Astrocyte of the spinal cord (primary cell): ENCODE measurements at regions not wholly inside any gene's neighbourhood (a gene's known extent, or its start where the extent isn't known, plus 50 kb on each side); places are given as distances from the start of the nearest gene placed in this dataset.

Experiments used
- DNase-seq: peaks from one replicate; pipeline ENCODE4 v3.0.0; 2011; ENCODE audit warnings: low read depth, low spot score
- H3K4me3 ChIP-seq: 2 replicates; pipeline ENCODE4 v1.5.1; 2011; ENCODE audit warnings: low read depth, mild to moderate bottlenecking, low read length, moderate library complexity
- in situ Hi-C: cut with HindIII; loops from 2 replicates; pipeline ENCODE4 v1.10.0; 2017; ENCODE audit warnings: low sequenced_read_pairs
- TF ChIP-seq, protein P1 (sequence below): IDR thresholded peaks from 2 replicates; pipeline ENCODE4 v1.5.1; 2012; ENCODE audit warnings: low read depth, mild to moderate bottlenecking, low read length, inconsistent platforms

DNA sequence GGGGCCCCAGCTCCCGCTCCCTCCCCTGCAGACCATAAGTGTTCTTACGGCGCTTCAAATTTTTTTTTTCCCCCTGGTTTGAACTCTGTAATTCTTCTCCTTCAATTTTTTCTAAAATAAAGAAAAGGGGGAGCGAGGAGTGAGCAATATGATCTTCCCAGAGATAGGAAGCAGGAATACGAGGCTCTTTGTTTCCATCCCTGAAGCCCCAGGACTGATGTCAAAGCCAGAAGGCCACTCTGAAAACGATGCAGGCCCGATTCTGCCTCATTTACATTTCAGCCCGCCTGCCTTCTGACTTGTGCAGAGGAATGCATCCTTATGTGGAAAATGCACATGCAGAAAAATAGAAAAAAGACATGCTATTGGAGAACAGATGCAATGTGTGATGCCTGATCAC, 401.5 kb upstream of the MKI67 start:
- in situ Hi-C loops, result no loop called here
- DNase-seq, result no peak
- no peak overlapping the region for H3K4me3 ChIP-seq
- TF ChIP-seq, protein P1, sequence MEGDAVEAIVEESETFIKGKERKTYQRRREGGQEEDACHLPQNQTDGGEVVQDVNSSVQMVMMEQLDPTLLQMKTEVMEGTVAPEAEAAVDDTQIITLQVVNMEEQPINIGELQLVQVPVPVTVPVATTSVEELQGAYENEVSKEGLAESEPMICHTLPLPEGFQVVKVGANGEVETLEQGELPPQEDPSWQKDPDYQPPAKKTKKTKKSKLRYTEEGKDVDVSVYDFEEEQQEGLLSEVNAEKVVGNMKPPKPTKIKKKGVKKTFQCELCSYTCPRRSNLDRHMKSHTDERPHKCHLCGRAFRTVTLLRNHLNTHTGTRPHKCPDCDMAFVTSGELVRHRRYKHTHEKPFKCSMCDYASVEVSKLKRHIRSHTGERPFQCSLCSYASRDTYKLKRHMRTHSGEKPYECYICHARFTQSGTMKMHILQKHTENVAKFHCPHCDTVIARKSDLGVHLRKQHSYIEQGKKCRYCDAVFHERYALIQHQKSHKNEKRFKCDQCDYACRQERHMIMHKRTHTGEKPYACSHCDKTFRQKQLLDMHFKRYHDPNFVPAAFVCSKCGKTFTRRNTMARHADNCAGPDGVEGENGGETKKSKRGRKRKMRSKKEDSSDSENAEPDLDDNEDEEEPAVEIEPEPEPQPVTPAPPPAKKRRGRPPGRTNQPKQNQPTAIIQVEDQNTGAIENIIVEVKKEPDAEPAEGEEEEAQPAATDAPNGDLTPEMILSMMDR, result no peak

DNA sequence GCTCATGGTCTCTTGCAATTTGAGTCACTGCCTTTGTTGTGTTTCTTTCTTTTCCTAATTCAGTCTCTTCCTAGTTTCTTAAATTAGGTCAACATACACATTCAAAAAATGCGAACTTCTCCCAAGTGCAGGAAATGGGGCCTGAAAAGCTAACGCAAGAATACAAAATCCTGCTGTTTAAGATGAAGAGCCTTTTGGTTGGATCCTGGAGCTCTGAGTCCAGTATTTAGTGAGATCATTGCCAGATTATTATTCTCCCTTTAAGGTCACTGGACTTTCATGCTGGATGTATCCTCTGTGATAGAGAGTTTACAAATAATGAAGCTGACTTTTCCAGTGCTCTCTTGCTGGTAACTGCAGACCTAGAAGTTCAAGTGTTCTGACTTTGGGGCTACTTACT, 401.9 kb upstream of the MKI67 start:
- TF ChIP-seq, protein P1, result no peak
- no peak for DNase-seq
- in situ Hi-C loops, result no loop called here
- no peak overlapping the region for H3K4me3 ChIP-seq

DNA sequence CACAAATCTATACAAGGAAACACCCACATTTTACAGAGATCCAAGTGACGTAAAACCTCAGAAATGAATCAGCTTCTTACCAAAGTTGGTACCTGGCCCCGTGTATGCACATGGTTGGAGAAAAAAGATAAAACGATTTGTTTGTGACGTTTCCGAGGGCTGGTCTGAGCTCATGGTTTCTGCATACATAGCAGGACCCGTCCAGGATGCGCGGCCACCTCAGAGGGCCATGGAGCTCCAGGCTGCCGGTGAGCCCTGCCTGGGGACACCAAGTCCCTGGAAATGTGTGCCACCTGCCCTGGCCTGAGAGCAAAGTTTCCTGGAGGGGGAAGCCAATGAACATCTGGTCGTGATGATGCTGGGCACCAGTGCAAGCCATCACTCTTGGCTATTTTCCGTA, 402.6 kb upstream of the MKI67 start:
- no peak overlapping the region for H3K4me3 ChIP-seq
- DNase-seq, result no peak
- TF ChIP-seq, protein P1, result no peak
- in situ Hi-C loops, result no loop called here

DNA sequence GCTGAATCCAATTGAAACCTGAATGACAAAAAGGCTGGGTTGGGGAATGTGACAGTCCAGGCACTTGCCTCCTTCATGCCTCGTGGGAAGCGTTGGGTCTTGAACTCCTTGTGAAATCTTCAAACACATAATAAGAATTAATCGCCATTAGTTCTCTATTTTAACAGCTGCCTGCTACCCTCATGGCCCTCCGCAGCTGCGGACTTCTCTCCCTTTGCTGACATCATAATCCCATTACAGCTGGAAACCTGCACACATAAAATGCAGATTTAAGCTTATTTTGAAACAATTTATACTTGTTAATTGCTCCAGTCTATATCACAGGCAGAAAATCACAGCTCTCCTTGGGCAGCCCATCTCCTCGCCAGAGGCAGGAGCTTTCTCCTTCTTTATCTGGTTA, 403.0 kb upstream of the MKI67 start:
- DNase-seq, result no peak
- no peak overlapping the region for H3K4me3 ChIP-seq
- in situ Hi-C loops, result no loop called here
- TF ChIP-seq, protein P1, result no peak

DNA sequence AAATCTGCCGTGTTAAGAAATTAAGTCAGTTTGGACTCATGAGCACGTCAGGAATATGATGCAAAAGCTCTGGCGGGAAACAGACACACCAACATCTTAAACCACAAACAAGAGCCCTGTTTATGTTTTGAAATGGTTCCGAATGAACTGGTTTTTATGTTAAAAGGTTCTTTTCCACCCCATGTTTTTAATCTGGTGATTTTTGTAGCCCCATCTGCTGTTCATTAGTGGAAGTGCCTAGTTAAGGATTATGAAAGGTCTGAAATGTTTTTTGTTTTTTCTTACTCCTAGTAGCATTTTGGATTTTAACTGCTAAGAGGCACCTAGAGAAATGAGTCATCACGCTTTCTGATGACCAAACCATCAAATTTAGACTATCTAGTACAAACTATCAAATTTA, 404.1 kb upstream of the MKI67 start:
- no peak for DNase-seq
- in situ Hi-C loops, result no loop called here
- H3K4me3 ChIP-seq, result no peak overlapping the region
- TF ChIP-seq, protein P1, result peak; percentile 26

DNA sequence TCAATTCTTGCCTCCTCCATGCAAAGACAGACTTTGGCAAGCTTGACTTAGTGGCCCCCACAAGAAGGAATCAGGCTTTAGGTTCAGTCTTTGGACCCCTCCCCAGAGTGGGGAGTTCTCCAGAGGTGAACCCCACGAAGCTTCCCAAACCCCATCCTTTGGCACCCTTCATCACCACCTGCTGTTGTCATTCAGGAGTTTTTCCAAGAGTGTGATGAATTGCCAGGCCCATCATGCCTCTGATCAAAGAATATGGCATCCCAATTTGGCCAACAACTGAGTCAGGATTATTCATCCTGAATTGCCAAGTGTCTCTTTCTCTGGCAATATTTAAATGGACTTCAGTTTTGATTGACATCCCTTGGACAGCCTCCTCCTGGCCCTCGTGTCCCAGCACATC, 404.7 kb upstream of the MKI67 start:
- in situ Hi-C loops, result no loop called here
- TF ChIP-seq, protein P1, result no peak
- H3K4me3 ChIP-seq, result no peak overlapping the region
- no peak for DNase-seq

DNA sequence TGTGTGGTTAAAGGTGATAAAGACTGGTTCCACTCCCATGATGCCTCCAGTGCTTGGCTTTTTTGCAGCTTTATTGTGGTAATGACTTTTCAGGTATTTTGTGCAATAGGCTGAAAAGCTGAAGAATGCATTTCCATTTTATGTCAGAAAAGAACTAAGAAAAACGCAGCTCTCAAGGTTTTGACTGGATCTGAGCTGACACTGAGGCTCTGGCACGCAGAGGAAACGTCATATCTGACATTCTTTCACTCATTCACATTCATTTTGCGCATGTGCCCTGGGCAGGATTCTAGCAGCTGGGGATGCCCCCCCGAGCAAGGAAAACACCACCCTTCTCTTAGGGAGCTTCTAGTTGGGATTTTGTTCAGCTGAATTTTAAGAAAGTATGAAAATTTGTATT, 408.5 kb upstream of the MKI67 start:
- TF ChIP-seq, protein P1, result no peak
- no peak for DNase-seq
- in situ Hi-C loops, result no loop called here
- H3K4me3 ChIP-seq, result no peak overlapping the region
